ENCODE measurements at regions not wholly inside any gene's neighbourhood (a gene's known extent, or its start where the extent isn't known, plus 50 kb on each side); places are given as distances from the start of the nearest gene placed in this dataset.
A peak's percentile ranks its signal among the peaks of the same experiment; 100 is the strongest.

DNA sequence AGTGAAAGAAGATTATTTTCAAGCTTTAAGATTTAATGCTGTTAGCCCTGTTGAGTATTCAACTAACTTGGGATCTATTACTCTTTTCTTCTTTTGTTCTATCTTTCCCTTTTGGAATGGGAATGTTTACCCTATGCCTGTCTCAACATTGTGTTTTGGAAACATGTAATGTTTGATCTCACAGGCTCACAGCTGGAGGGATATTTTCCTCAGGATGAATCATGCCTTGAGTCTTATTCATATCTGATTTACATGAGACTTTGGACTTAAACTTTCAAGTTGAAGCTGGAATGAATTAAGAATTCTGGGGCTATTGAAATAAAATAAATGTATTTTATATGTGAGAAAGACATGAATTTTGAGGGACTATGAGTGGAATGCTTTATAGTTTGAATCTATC is 607.8 kb upstream of the PTGER4 start:
- DNase-seq (ENCODE audit: low read depth, low spot score) = peak; percentile 83
- in situ Hi-C loops (cut with HindIII; ENCODE audit: low sequenced_read_pairs) = no loop called here
- no peak for TF ChIP-seq CTCF (IDR thresholded peaks at IDR 0.05; ENCODE audit: low read depth, low read length)
- no peak overlapping the region for H3K4me3 ChIP-seq (ENCODE audit: low read depth, low read length)

- H3K4me3 ChIP-seq (ENCODE audit: low read depth, low read length) = no peak overlapping the region
- TF ChIP-seq CTCF (IDR thresholded peaks at IDR 0.05; ENCODE audit: low read depth, low read length) = no peak
- no peak for DNase-seq (ENCODE audit: low read depth, low spot score)
- in situ Hi-C loops (cut with HindIII; ENCODE audit: low sequenced_read_pairs) = no loop called here
Observed at GRCh38 chr5:40066616-40067015, 613.1 kb upstream of the PTGER4 start.

- in situ Hi-C loops (cut with HindIII; ENCODE audit: low sequenced_read_pairs) = no loop called here
- TF ChIP-seq CTCF (IDR thresholded peaks at IDR 0.05; ENCODE audit: low read depth, low read length) = no peak
- peak; percentile 17 for DNase-seq (ENCODE audit: low read depth, low spot score)
- no peak overlapping the region for H3K4me3 ChIP-seq (ENCODE audit: low read depth, low read length)
Observed at GRCh38 chr5:40052808-40053207, 626.9 kb upstream of the PTGER4 start.

- DNase-seq (ENCODE audit: low read depth, low spot score) = peak; percentile 82
- no peak for TF ChIP-seq CTCF (IDR thresholded peaks at IDR 0.05; ENCODE audit: low read depth, low read length)
- in situ Hi-C loops (cut with HindIII; ENCODE audit: low sequenced_read_pairs) = no loop called here
Observed at GRCh38 chr5:40046792-40047191, 622.0 kb upstream of the DAB2 start.

DNA sequence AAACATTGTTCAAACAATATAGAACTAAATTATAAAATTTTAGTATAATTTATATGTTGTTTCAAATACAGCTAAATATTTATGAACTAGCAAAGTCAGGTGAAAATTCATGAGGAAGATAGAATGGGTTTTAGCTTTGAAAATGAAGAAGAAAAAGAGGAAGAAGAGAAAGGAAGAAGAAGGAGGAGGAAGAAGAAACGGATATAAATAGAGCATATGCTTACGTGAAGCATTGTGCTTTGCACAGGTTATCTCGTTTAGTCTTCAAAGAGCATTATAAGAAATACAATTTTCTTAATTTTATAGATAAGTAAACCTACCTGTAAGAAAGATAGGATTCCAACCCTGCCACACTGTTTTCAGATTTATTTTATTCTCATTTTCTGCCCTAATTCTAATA is 620.6 kb upstream of the DAB2 start:
- in situ Hi-C loops (cut with HindIII; ENCODE audit: low sequenced_read_pairs) = no loop called here
- no peak overlapping the region for H3K4me3 ChIP-seq (ENCODE audit: low read depth, low read length)
- DNase-seq (ENCODE audit: low read depth, low spot score) = no peak
- no peak for TF ChIP-seq CTCF (IDR thresholded peaks at IDR 0.05; ENCODE audit: low read depth, low read length)

More at GRCh38 chr5:40046792-40047191, 622.0 kb upstream of the DAB2 start:
- H3K4me3 ChIP-seq (ENCODE audit: low read depth, low read length) = no peak overlapping the region

- no peak overlapping the region for H3K4me3 ChIP-seq (ENCODE audit: low read depth, low read length)
- DNase-seq (ENCODE audit: low read depth, low spot score) = peak; percentile 10
- in situ Hi-C loops (cut with HindIII; ENCODE audit: low sequenced_read_pairs) = no loop called here
- TF ChIP-seq CTCF (IDR thresholded peaks at IDR 0.05; ENCODE audit: low read depth, low read length) = no peak
Observed at GRCh38 chr5:40043916-40044315, 619.1 kb upstream of the DAB2 start.

- TF ChIP-seq CTCF (IDR thresholded peaks at IDR 0.05; ENCODE audit: low read depth, low read length) = no peak
- in situ Hi-C loops (cut with HindIII; ENCODE audit: low sequenced_read_pairs) = no loop called here
- no peak overlapping the region for H3K4me3 ChIP-seq (ENCODE audit: low read depth, low read length)
- DNase-seq (ENCODE audit: low read depth, low spot score) = peak; percentile 7
Observed at GRCh38 chr5:40041452-40041851, 616.7 kb upstream of the DAB2 start.
